ENCODE measurements at regions not wholly inside any gene's neighbourhood (a gene's known extent, or its start where the extent isn't known, plus 50 kb on each side); places are given as distances from the start of the nearest gene placed in this dataset.

- Mint-ChIP-seq H3K4me1 (ENCODE audit: low read depth) (no peaks in the 10 kb centered on the region), H3K36me3 (no peaks in the 10 kb centered on the region), H3K9me3 (ENCODE audit: low read depth) (no peaks in the 10 kb centered on the region), H3K27ac (no peak overlapping the region), H3K27me3 (no peaks in the 10 kb centered on the region), H3K4me3 (no peak overlapping the region)
Measured at GRCh38 chr1:218778257-218779126, 395.2 kb upstream of the LYPLAL1 start.

GRCh38 chr1:218779341-218780100 is 394.2 kb upstream of the LYPLAL1 start:
- no peaks in the 10 kb centered on the region for H3K27me3 Mint-ChIP-seq
- H3K4me3 Mint-ChIP-seq, result no peak overlapping the region
- H3K9me3 Mint-ChIP-seq (ENCODE audit: low read depth), result no peaks in the 10 kb centered on the region
- H3K36me3 Mint-ChIP-seq, result no peaks in the 10 kb centered on the region
- no peaks in the 10 kb centered on the region for H3K4me1 Mint-ChIP-seq (ENCODE audit: low read depth)
- no peak overlapping the region for H3K27ac Mint-ChIP-seq

GRCh38 chr1:218783131-218783530 is 390.5 kb upstream of the LYPLAL1 start:
- Mint-ChIP-seq H3K4me1 (ENCODE audit: low read depth) (no peaks in the 10 kb centered on the region), H3K27ac (no peak overlapping the region), H3K27me3 (no peaks in the 10 kb centered on the region), H3K4me3 (no peak overlapping the region), H3K9me3 (ENCODE audit: low read depth) (no peaks in the 10 kb centered on the region), H3K36me3 (no peaks in the 10 kb centered on the region)

- H3K36me3 Mint-ChIP-seq, result no peaks in the 10 kb centered on the region
- H3K9me3 Mint-ChIP-seq (ENCODE audit: low read depth), result no peaks in the 10 kb centered on the region
- no peak overlapping the region for H3K4me3 Mint-ChIP-seq
- H3K4me1 Mint-ChIP-seq (ENCODE audit: low read depth), result no peaks in the 10 kb centered on the region
- H3K27ac Mint-ChIP-seq, result no peak overlapping the region
- no peaks in the 10 kb centered on the region for H3K27me3 Mint-ChIP-seq
Measured at GRCh38 chr1:218783916-218784315, 389.8 kb upstream of the LYPLAL1 start.

GRCh38 chr1:218785928-218786327 is 387.8 kb upstream of the LYPLAL1 start:
- Mint-ChIP-seq H3K9me3 (ENCODE audit: low read depth) (peaks cover 7% of the 10 kb centered on the region), H3K27ac (no peak overlapping the region), H3K4me3 (no peak overlapping the region), H3K36me3 (no peaks in the 10 kb centered on the region), H3K4me1 (ENCODE audit: low read depth) (no peaks in the 10 kb centered on the region), H3K27me3 (no peaks in the 10 kb centered on the region)

GRCh38 chr1:218787826-218788225 is 385.9 kb upstream of the LYPLAL1 start:
- Mint-ChIP-seq H3K9me3 (ENCODE audit: low read depth) (peaks cover 10% of the 10 kb centered on the region), H3K4me1 (ENCODE audit: low read depth) (no peaks in the 10 kb centered on the region), H3K27me3 (no peaks in the 10 kb centered on the region), H3K27ac (no peak overlapping the region), H3K4me3 (no peak overlapping the region), H3K36me3 (no peaks in the 10 kb centered on the region)

GRCh38 chr1:218796773-218797172 is 376.9 kb upstream of the LYPLAL1 start:
- Mint-ChIP-seq H3K27ac (no peak overlapping the region), H3K36me3 (no peaks in the 10 kb centered on the region), H3K4me3 (no peak overlapping the region), H3K4me1 (ENCODE audit: low read depth) (no peaks in the 10 kb centered on the region), H3K9me3 (ENCODE audit: low read depth) (no peaks in the 10 kb centered on the region), H3K27me3 (no peaks in the 10 kb centered on the region)

GRCh38 chr1:218802799-218803198 is 370.9 kb upstream of the LYPLAL1 start:
- Mint-ChIP-seq H3K27ac (no peak overlapping the region), H3K36me3 (no peaks in the 10 kb centered on the region), H3K9me3 (ENCODE audit: low read depth) (no peaks in the 10 kb centered on the region), H3K27me3 (no peaks in the 10 kb centered on the region), H3K4me1 (ENCODE audit: low read depth) (no peaks in the 10 kb centered on the region), H3K4me3 (no peak overlapping the region)

GRCh38 chr1:218803351-218803997 is 370.2 kb upstream of the LYPLAL1 start:
- Mint-ChIP-seq H3K36me3 (no peaks in the 10 kb centered on the region), H3K27me3 (peaks cover 4% of the 10 kb centered on the region), H3K4me3 (no peak overlapping the region), H3K27ac (no peak overlapping the region), H3K9me3 (ENCODE audit: low read depth) (no peaks in the 10 kb centered on the region), H3K4me1 (ENCODE audit: low read depth) (no peaks in the 10 kb centered on the region)

GRCh38 chr1:218804014-218804785 is 369.5 kb upstream of the LYPLAL1 start:
- no peaks in the 10 kb centered on the region for H3K9me3 Mint-ChIP-seq (ENCODE audit: low read depth)
- no peaks in the 10 kb centered on the region for H3K4me1 Mint-ChIP-seq (ENCODE audit: low read depth)
- H3K27me3 Mint-ChIP-seq, result peaks cover 4% of the 10 kb centered on the region
- H3K36me3 Mint-ChIP-seq, result no peaks in the 10 kb centered on the region
- H3K4me3 Mint-ChIP-seq, result no peak overlapping the region
- no peak overlapping the region for H3K27ac Mint-ChIP-seq

GRCh38 chr1:218809061-218809460 is 364.6 kb upstream of the LYPLAL1 start:
- peaks cover 4% of the 10 kb centered on the region for H3K27me3 Mint-ChIP-seq
- no peaks in the 10 kb centered on the region for H3K9me3 Mint-ChIP-seq (ENCODE audit: low read depth)
- H3K4me1 Mint-ChIP-seq (ENCODE audit: low read depth), result no peaks in the 10 kb centered on the region
- no peak overlapping the region for H3K4me3 Mint-ChIP-seq
- H3K36me3 Mint-ChIP-seq, result no peaks in the 10 kb centered on the region
- no peak overlapping the region for H3K27ac Mint-ChIP-seq

- H3K27ac Mint-ChIP-seq, result no peak overlapping the region
- no peaks in the 10 kb centered on the region for H3K36me3 Mint-ChIP-seq
- no peaks in the 10 kb centered on the region for H3K4me1 Mint-ChIP-seq (ENCODE audit: low read depth)
- H3K4me3 Mint-ChIP-seq, result no peak overlapping the region
- no peaks in the 10 kb centered on the region for H3K9me3 Mint-ChIP-seq (ENCODE audit: low read depth)
- peaks cover 4% of the 10 kb centered on the region for H3K27me3 Mint-ChIP-seq
Measured at GRCh38 chr1:218809625-218810024, 364.1 kb upstream of the LYPLAL1 start.

- no peak overlapping the region for H3K4me3 Mint-ChIP-seq
- H3K9me3 Mint-ChIP-seq (ENCODE audit: low read depth), result no peaks in the 10 kb centered on the region
- H3K36me3 Mint-ChIP-seq, result no peaks in the 10 kb centered on the region
- no peak overlapping the region for H3K27ac Mint-ChIP-seq
- H3K4me1 Mint-ChIP-seq (ENCODE audit: low read depth), result no peaks in the 10 kb centered on the region
- H3K27me3 Mint-ChIP-seq, result peaks cover 4% of the 10 kb centered on the region
Measured at GRCh38 chr1:218810306-218810705, 363.4 kb upstream of the LYPLAL1 start.

- Mint-ChIP-seq H3K9me3 (ENCODE audit: low read depth) (no peaks in the 10 kb centered on the region), H3K27ac (no peak overlapping the region), H3K27me3 (peaks cover 4% of the 10 kb centered on the region), H3K4me1 (ENCODE audit: low read depth) (no peaks in the 10 kb centered on the region), H3K4me3 (no peak overlapping the region), H3K36me3 (no peaks in the 10 kb centered on the region)
Measured at GRCh38 chr1:218811497-218811896, 362.2 kb upstream of the LYPLAL1 start.
